Lower lobe of right lung (tissue), 2 donors: ENCODE measurements at regions not wholly inside any gene's neighbourhood (a gene's known extent, or its start where the extent isn't known, plus 50 kb on each side); places are given as distances from the start of the nearest gene placed in this dataset.

Experiments used
- ATAC-seq, 2 donors: fragments of 200-7000 bp; cut with Tn5 transposase; one replicate each; pipeline ENCODE4 v1.9.1; 2020 to 2022; ENCODE audit warnings: mild to moderate bottlenecking in 2 of 2, moderate library complexity in 2 of 2
- DNase-seq: peaks from one replicate; pipeline ENCODE4 v3.0.0-alpha.2; 2020
- H3K27ac ChIP-seq: fragments of 200-600 bp; one replicate; pipeline ENCODE4 v1.8.0; 2022
- H3K27me3 ChIP-seq: fragments of 200-600 bp; one replicate; pipeline ENCODE4 v1.8.0; 2022; ENCODE audit warnings: low read depth
- H3K36me3 ChIP-seq: fragments of 200-600 bp; one replicate; pipeline ENCODE4 v1.8.0; 2022; ENCODE audit warnings: mild to moderate bottlenecking
- H3K4me1 ChIP-seq: fragments of 200-600 bp; one replicate; pipeline ENCODE4 v1.8.0; 2022
- H3K4me3 ChIP-seq: fragments of 200-600 bp; one replicate; pipeline ENCODE4 v1.8.0; 2022; ENCODE audit warnings: mild to moderate bottlenecking
- H3K9me3 ChIP-seq: fragments of 200-600 bp; one replicate; pipeline ENCODE4 v1.8.0; 2022
- CTCF ChIP-seq: fragments of 200-600 bp; IDR thresholded peaks from one replicate; pipeline ENCODE4 v1.8.0; 2022; ENCODE audit warnings: antibody characterized with exemption, mild to moderate bottlenecking
- intact Hi-C: fragments of 100-400 bp; cut with DNase I; formaldehyde crosslinking; loops from one replicate; pipeline ENCODE4 v1.11.0; 2022
- donor health status: DM: no; HTN: yes; CAD: no; lungs with severe emphysema.

- Histone ChIP-seq H3K4me1 (peaks cover 20% of the 10 kb centered on the region), H3K27ac (peak overlapping the region; percentile 82), H3K36me3 (no peaks in the 10 kb centered on the region), H3K9me3 (no peaks in the 10 kb centered on the region), H3K27me3 (no peaks in the 10 kb centered on the region), H3K4me3 (no peak overlapping the region)
- intact Hi-C loops = no loop called here
- no peak for TF ChIP-seq CTCF
- DNase-seq (peak; percentile 92), ATAC-seq (peak; percentile 92)
Observed at GRCh38 chr2:238569507-238570195, 142.9 kb downstream of the ASB1 start.

GRCh38 chr2:238570391-238570790 is 143.7 kb downstream of the ASB1 start:
- DNase-seq = no peak
- intact Hi-C loops = no loop called here
- no peak for ATAC-seq
- no peaks in the 10 kb centered on the region for H3K36me3 ChIP-seq
- H3K27ac ChIP-seq = peak overlapping the region; percentile 75
- no peak for TF ChIP-seq CTCF
- no peaks in the 10 kb centered on the region for H3K9me3 ChIP-seq
- peaks cover 20% of the 10 kb centered on the region for H3K4me1 ChIP-seq
- no peak overlapping the region for H3K4me3 ChIP-seq
- no peaks in the 10 kb centered on the region for H3K27me3 ChIP-seq

DNA sequence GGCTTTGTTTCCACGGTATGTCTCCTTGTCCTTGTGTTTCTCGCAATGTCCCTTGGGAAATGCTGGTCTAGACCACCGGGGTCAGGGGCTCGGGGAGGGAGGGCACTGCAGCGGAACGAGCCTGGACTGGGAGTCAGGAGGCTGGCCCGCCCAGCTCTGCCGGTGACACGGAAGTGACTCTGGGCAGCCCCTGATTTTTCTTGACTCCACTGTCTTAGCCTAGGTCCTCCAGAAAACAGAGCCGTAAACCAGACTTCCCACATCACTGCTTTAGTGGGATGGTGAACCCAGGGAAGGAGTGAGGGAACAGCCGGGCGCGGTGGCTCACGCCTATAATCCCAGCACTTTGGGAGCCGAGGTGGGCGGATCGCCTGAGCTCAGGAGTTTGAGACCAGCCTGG is 144.2 kb downstream of the ASB1 start:
- TF ChIP-seq CTCF = no peak
- peaks cover 20% of the 10 kb centered on the region for H3K4me1 ChIP-seq
- no peaks in the 10 kb centered on the region for H3K36me3 ChIP-seq
- H3K27me3 ChIP-seq = no peaks in the 10 kb centered on the region
- no peak overlapping the region for H3K4me3 ChIP-seq
- H3K27ac ChIP-seq = no peak overlapping the region
- intact Hi-C loops = no loop called here
- no peaks in the 10 kb centered on the region for H3K9me3 ChIP-seq
- DNase-seq = no peak
- no peak for ATAC-seq

DNA sequence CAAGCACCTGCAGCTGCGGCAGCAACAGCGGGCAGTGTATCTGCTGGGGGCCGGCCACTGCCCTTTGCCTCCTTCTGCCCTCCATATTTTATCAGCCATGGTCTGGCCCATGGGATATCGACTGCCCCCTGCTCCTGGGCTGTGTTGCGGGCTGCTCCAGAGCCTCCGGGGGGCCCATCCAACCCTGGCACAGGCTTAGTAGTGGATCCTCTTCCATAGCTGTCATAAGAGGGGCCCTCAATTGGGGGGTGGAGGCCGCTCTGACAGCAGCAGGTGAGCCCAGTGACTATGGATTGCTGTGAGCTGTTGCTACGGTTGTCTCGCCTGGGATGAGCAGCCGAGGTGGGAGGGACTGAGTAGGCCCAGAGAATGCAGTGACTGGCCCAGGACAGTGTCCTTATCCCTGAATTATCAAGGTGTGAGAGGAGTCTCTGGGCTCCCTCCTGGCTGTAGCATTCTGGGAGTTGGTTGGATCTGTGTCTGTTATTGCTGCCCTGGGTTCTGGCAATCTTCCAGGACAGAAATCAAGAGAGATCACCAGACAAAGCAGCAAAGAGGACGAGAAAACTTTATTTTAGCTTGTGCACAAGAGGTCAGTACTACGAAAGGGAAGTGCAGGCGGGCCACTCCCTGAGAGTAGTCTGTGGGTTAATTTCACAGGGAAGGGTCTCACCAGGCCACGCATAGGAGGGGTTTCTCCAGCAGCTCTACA is 145.1 kb downstream of the ASB1 start:
- DNase-seq (no peak), ATAC-seq (no peak)
- H3K9me3 ChIP-seq = no peaks in the 10 kb centered on the region
- TF ChIP-seq CTCF = no peak
- H3K4me1 ChIP-seq = peaks cover 20% of the 10 kb centered on the region
- intact Hi-C loops = no loop called here
- no peaks in the 10 kb centered on the region for H3K36me3 ChIP-seq
- no peak overlapping the region for H3K27ac ChIP-seq
- no peaks in the 10 kb centered on the region for H3K27me3 ChIP-seq
- no peak overlapping the region for H3K4me3 ChIP-seq

DNA sequence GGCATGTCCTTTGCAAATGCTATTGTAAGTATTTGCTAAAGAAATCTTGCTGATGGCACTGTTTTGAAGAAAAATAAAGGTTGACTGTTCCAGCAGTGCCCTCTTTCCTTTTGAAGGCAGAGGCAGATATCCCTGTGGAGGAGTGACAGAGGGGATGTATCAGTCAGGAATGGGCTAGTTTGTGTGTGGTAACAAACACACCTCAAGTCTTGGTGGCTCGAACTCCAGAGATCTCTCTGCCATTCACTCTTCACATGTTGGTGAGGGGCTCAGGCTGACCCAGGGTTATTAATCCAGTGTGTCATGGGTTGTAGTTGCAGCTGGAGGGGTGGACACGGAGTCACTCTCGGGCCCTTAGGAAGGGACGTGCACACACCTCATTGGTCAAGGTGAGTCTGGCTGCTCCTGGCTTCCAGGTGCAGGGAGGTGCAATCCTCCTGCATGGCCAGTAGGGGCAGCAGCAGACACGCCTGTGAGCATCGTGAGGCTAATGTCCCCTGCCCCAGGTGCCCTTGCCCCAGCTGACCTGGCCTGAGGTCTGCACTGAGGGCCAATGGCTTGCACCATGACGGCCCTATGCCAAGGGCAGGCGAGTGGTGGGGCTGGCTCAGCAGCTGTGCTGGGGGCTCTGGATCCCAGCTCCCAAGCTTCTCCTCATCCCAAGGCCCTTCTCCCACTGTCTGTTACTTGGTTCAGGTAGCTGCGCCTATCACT is 146.5 kb downstream of the ASB1 start:
- Histone ChIP-seq H3K4me1 (peaks cover 9% of the 10 kb centered on the region), H3K4me3 (no peak overlapping the region), H3K36me3 (no peaks in the 10 kb centered on the region), H3K9me3 (no peaks in the 10 kb centered on the region), H3K27me3 (no peaks in the 10 kb centered on the region), H3K27ac (no peak overlapping the region)
- peak; percentile 57 for TF ChIP-seq CTCF
- DNase-seq (no peak), ATAC-seq (no peak)
- intact Hi-C loops = no loop called here
